GM19455 (cell line): ENCODE measurements at regions not wholly inside any gene's neighbourhood (a gene's known extent, or its start where the extent isn't known, plus 50 kb on each side); places are given as distances from the start of the nearest gene placed in this dataset.

Experiments
- ATAC-seq: cut with Tn5 transposase; IDR thresholded peaks from one replicate; pipeline ENCODE4 v1.9.1; 2021; ENCODE audit not compliant: unreplicated experiment

- ATAC-seq: no peak
Observed at GRCh38 chr13:62613819-62614218, 1198.2 kb upstream of the PCDH20 start.

GRCh38 chr13:62611343-62611742, 1195.7 kb upstream of the PCDH20 start:
- no peak for ATAC-seq

- no peak for ATAC-seq
Observed at GRCh38 chr13:62598708-62599107, 1183.1 kb upstream of the PCDH20 start.

GRCh38 chr13:62595976-62596375, 1180.3 kb upstream of the PCDH20 start:
- ATAC-seq: no peak

- ATAC-seq: no peak
Observed at GRCh38 chr13:62593804-62594203, 1178.2 kb upstream of the PCDH20 start.

GRCh38 chr13:62583466-62583865, 1167.8 kb upstream of the PCDH20 start:
- no peak for ATAC-seq

- ATAC-seq: no peak
Observed at GRCh38 chr13:62578402-62578801, 1162.8 kb upstream of the PCDH20 start.

- ATAC-seq: no peak
Observed at GRCh38 chr13:62564770-62565169, 1149.1 kb upstream of the PCDH20 start.

GRCh38 chr13:62563251-62563650, 1147.6 kb upstream of the PCDH20 start:
- no peak for ATAC-seq

GRCh38 chr13:62556978-62557377, 1141.3 kb upstream of the PCDH20 start:
- no peak for ATAC-seq

GRCh38 chr13:62551588-62551987, 1135.9 kb upstream of the PCDH20 start:
- ATAC-seq: no peak

GRCh38 chr13:62544928-62545327, 1129.3 kb upstream of the PCDH20 start:
- no peak for ATAC-seq

GRCh38 chr13:62537593-62537992, 1121.9 kb upstream of the PCDH20 start:
- ATAC-seq: no peak

GRCh38 chr13:62525652-62526051, 1110.0 kb upstream of the PCDH20 start:
- no peak for ATAC-seq

- peak; percentile 45 for ATAC-seq
Observed at GRCh38 chr13:62524498-62524897, 1108.8 kb upstream of the PCDH20 start.

GRCh38 chr13:62524061-62524460, 1108.4 kb upstream of the PCDH20 start:
- ATAC-seq: peak; percentile 87

- ATAC-seq: peak; percentile 93
Observed at GRCh38 chr13:62512194-62513141, 1096.8 kb upstream of the PCDH20 start.

- peak; percentile 28 for ATAC-seq
Observed at GRCh38 chr13:62510906-62511655, 1095.4 kb upstream of the PCDH20 start.

- ATAC-seq: no peak
Observed at GRCh38 chr13:62502588-62502987, 1086.9 kb upstream of the PCDH20 start.

- ATAC-seq: no peak
Observed at GRCh38 chr13:62489731-62490130, 1074.1 kb upstream of the PCDH20 start.

- no peak for ATAC-seq
Observed at GRCh38 chr13:62483774-62484173, 1068.1 kb upstream of the PCDH20 start.

GRCh38 chr13:62482351-62482750, 1066.7 kb upstream of the PCDH20 start:
- no peak for ATAC-seq
